B cell (primary cell): ENCODE measurements at regions not wholly inside any gene's neighbourhood (a gene's known extent, or its start where the extent isn't known, plus 50 kb on each side); places are given as distances from the start of the nearest gene placed in this dataset.

Experiments
- EZH2 ChIP-seq: IDR thresholded peaks from 2 replicates; pipeline ENCODE4 v1.6.1; 2012; ENCODE audit warnings: borderline replicate concordance, low read depth, mild to moderate bottlenecking, moderate library complexity, low read length; ENCODE audit not compliant: insufficient read depth, poor library complexity, severe bottlenecking
- TF ChIP-seq, protein P1 (sequence below): fragments of 200-600 bp; IDR thresholded peaks from one replicate; pipeline ENCODE4 v1.8.0; 2022; ENCODE audit warnings: antibody characterized with exemption, mild to moderate bottlenecking

DNA sequence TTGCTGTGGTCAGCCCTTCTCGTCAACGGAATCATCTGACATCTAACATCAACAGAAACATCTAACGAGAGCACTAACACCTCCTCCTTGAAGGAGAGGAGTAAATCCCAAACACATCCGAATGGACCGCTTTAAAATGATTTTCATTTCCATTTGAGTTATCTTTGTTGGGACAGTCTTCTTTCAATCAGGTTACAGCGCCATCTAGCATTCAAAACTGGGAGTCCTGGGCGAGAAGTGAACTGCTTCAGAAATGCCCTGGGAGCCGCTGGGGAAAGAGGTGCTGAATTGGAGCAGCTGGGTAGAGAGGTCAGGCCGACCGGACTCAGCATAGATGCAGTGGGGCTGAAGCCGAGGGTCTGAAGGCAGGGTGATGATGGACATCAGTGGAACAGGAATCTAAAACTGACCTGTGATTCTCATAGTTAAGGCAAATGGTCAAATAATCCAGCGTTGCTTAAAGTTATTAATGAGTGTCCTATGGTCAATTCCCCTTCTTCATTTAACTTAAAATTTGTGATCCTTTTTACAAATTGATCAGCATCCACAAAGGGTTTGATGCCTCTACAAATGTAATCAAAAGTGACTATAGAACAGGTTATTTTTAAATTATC lies 170.0 kb upstream of the NDN start:
- TF ChIP-seq, protein P1, sequence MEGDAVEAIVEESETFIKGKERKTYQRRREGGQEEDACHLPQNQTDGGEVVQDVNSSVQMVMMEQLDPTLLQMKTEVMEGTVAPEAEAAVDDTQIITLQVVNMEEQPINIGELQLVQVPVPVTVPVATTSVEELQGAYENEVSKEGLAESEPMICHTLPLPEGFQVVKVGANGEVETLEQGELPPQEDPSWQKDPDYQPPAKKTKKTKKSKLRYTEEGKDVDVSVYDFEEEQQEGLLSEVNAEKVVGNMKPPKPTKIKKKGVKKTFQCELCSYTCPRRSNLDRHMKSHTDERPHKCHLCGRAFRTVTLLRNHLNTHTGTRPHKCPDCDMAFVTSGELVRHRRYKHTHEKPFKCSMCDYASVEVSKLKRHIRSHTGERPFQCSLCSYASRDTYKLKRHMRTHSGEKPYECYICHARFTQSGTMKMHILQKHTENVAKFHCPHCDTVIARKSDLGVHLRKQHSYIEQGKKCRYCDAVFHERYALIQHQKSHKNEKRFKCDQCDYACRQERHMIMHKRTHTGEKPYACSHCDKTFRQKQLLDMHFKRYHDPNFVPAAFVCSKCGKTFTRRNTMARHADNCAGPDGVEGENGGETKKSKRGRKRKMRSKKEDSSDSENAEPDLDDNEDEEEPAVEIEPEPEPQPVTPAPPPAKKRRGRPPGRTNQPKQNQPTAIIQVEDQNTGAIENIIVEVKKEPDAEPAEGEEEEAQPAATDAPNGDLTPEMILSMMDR, result no peak
- TF ChIP-seq EZH2, result no peak
